ENCODE measurements at regions not wholly inside any gene's neighbourhood (a gene's known extent, or its start where the extent isn't known, plus 50 kb on each side); places are given as distances from the start of the nearest gene placed in this dataset.

DNA sequence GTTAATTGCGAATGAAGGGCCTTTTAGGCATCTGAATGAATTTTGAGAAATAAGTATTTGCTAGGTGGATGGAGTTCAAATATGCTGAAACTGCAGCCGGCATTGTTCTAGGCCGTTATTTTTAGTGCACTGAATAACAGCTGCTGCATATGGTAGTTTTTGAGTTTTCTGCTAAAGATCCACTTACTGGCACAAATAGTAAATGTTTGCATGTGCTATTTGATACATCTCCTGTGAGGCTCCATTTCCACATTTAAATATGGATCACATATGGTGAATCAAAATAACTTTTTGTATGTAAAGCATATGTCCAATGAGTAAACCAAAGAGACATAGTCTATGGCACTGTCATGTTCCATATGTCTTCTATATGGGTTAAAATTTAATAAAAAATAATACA is 56.7 kb upstream of the CNTN4 start:
- TF ChIP-seq CTCF (IDR thresholded peaks at IDR 0.05), result no peak
- TF ChIP-seq POLR2A (IDR thresholded peaks at IDR 0.05), result no peak
- TF ChIP-seq POLR2AphosphoS5 (IDR thresholded peaks at IDR 0.05), result no peak
